Tibial nerve (tissue), 3 donors: ENCODE measurements at regions not wholly inside any gene's neighbourhood (a gene's known extent, or its start where the extent isn't known, plus 50 kb on each side); places are given as distances from the start of the nearest gene placed in this dataset.

Source experiments
- CTCF ChIP-seq, 5 experiments: fragments of 200-600 bp in 3 of 5; fragments of 450-650 bp in 2 of 5; sonication (generic) in 3 of 5; IDR thresholded peaks; one replicate each; pipeline ENCODE4 v1.5.1; 2016 to 2019; ENCODE audit warnings: antibody characterized with exemption in 5 of 5, mild to moderate bottlenecking in 3 of 5, moderate library complexity in 2 of 5
- POLR2A ChIP-seq, 2 donors: fragments of 450-650 bp; IDR thresholded peaks; one replicate each; pipeline ENCODE4 v1.6.1; 2017; ENCODE audit warnings: antibody characterized with exemption in 2 of 2, mild to moderate bottlenecking in 2 of 2, moderate library complexity in 2 of 2

GRCh38 chr6:141151710-141152417 lies 980.9 kb upstream of the GJE1 start:
- TF ChIP-seq CTCF (IDR thresholded peaks at IDR 0.05): no peak
- no peak for TF ChIP-seq POLR2A (IDR thresholded peaks at IDR 0.05)
